Esophagus (tissue), 2 donors: ENCODE measurements at regions not wholly inside any gene's neighbourhood (a gene's known extent, or its start where the extent isn't known, plus 50 kb on each side); places are given as distances from the start of the nearest gene placed in this dataset.
"Not testable (repeated sequence)": the region's sequence is repeated elsewhere in the genome, so short reads cannot be mapped to it uniquely, and the experiment has no call there.

Experiments
- H3K27ac ChIP-seq, 2 donors: one replicate each; pipeline ENCODE4 v1.5.1; 2013; ENCODE audit warnings: low read depth in 2 of 2, mild to moderate bottlenecking in 2 of 2, inconsistent platforms in 1 of 2, low read length in 1 of 2, moderate library complexity in 1 of 2
- H3K27me3 ChIP-seq, 2 donors: one replicate each; pipeline ENCODE4 v1.6.1; 2013; ENCODE audit warnings: low read length in 2 of 2, control low read depth in 1 of 2, mild to moderate bottlenecking in 1 of 2; ENCODE audit not compliant: insufficient read depth in 2 of 2, control insufficient read depth in 1 of 2
- H3K36me3 ChIP-seq, 2 donors: one replicate each; pipeline ENCODE4 v1.6.1; 2013; ENCODE audit warnings: low read length in 1 of 2; ENCODE audit not compliant: control insufficient read depth in 2 of 2, insufficient read depth in 2 of 2
- H3K4me1 ChIP-seq, 2 donors: one replicate each; pipeline ENCODE4 v1.6.1; 2013; ENCODE audit warnings: low read length in 1 of 2; ENCODE audit not compliant: control insufficient read depth in 2 of 2, insufficient read depth in 2 of 2
- H3K4me3 ChIP-seq, 2 donors: one replicate each; pipeline ENCODE4 v1.5.1; 2013; ENCODE audit warnings: low read length in 2 of 2, mild to moderate bottlenecking in 2 of 2, low read depth in 1 of 2, moderate library complexity in 1 of 2
- H3K9me3 ChIP-seq, 2 donors: one replicate each; pipeline ENCODE4 v1.6.1; 2013; ENCODE audit warnings: mild to moderate bottlenecking in 2 of 2, low read depth in 1 of 2, low read length in 1 of 2, moderate library complexity in 1 of 2; ENCODE audit not compliant: control insufficient read depth in 2 of 2, insufficient read depth in 1 of 2
- WGBS, 2 donors: extraction: QIAGEN DNeasy Blood & Tissue Kit; methylation state at CpG; one replicate each; pipeline ENCODE4 v1.1.7; 2013; 5-methylcytosine and 5-hydroxymethylcytosine counted together
- donor health status: healthy with polysubstance abuse.
- donor health status: Bipolar disorder and iron deficiency.

GRCh38 chr4:74555843-74556242, 110.9 kb downstream of the AREG start:
- H3K4me3 ChIP-seq: no peak overlapping the region
- 89 to 90% methylated on average over 1 of the region's 1 CpG for WGBS, 2 donors
- no peaks in the 10 kb centered on the region for H3K4me1 ChIP-seq
- no peaks in the 10 kb centered on the region for H3K27me3 ChIP-seq
- H3K36me3 ChIP-seq: no peaks in the 10 kb centered on the region
- no peak overlapping the region for H3K27ac ChIP-seq
- H3K9me3 ChIP-seq: no peaks in the 10 kb centered on the region

- no peak overlapping the region for H3K4me3 ChIP-seq
- H3K36me3 ChIP-seq: no peaks in the 10 kb centered on the region
- H3K9me3 ChIP-seq: no peaks in the 10 kb centered on the region
- WGBS, 2 donors: 0 to 61% methylated on average over 1 of the region's 1 CpG
- no peak overlapping the region for H3K27ac ChIP-seq
- no peaks in the 10 kb centered on the region for H3K4me1 ChIP-seq
- no peaks in the 10 kb centered on the region for H3K27me3 ChIP-seq
Observed at GRCh38 chr4:74559853-74560252, 114.9 kb downstream of the AREG start.

- H3K4me3 ChIP-seq: no peak overlapping the region
- 92% methylated on average over 4 of the region's 4 CpGs for WGBS, 2 donors
- no peaks in the 10 kb centered on the region for H3K4me1 ChIP-seq
- H3K36me3 ChIP-seq: no peaks in the 10 kb centered on the region
- H3K27ac ChIP-seq: no peak overlapping the region
- no peaks in the 10 kb centered on the region for H3K9me3 ChIP-seq
- no peaks in the 10 kb centered on the region for H3K27me3 ChIP-seq
Observed at GRCh38 chr4:74567981-74568380, 123.0 kb downstream of the AREG start.

GRCh38 chr4:74570095-74570494, 125.2 kb downstream of the AREG start:
- H3K27ac ChIP-seq: no peak overlapping the region
- H3K9me3 ChIP-seq: no peaks in the 10 kb centered on the region
- WGBS, 2 donors: 43 to 62% methylated on average over 3 of the region's 3 CpGs
- no peaks in the 10 kb centered on the region for H3K36me3 ChIP-seq
- no peaks in the 10 kb centered on the region for H3K27me3 ChIP-seq
- H3K4me1 ChIP-seq: no peaks in the 10 kb centered on the region
- H3K4me3 ChIP-seq: no peak overlapping the region

- H3K27ac ChIP-seq: no peak overlapping the region
- no peaks in the 10 kb centered on the region for H3K4me1 ChIP-seq
- H3K9me3 ChIP-seq: no peaks in the 10 kb centered on the region
- no peak overlapping the region for H3K4me3 ChIP-seq
- H3K36me3 ChIP-seq: no peaks in the 10 kb centered on the region
- no peaks in the 10 kb centered on the region for H3K27me3 ChIP-seq
Observed at GRCh38 chr4:74578329-74578728, 133.4 kb downstream of the AREG start.

- not testable (repeated sequence) for H3K4me1 ChIP-seq, H3K36me3 ChIP-seq, H3K27ac ChIP-seq, H3K9me3 ChIP-seq, H3K27me3 ChIP-seq, H3K4me3 ChIP-seq
- WGBS, 2 donors: 90 to 93% methylated on average over 19 of the region's 19 CpGs
Observed at GRCh38 chr4:74578865-74579264, 133.9 kb downstream of the AREG start.

GRCh38 chr4:74583089-74583700, 138.3 kb downstream of the AREG start:
- no peaks in the 10 kb centered on the region for H3K27me3 ChIP-seq
- no peaks in the 10 kb centered on the region for H3K36me3 ChIP-seq
- 14 to 22% methylated on average over 1 of the region's 1 CpG for WGBS, 2 donors
- H3K4me1 ChIP-seq: peaks cover 2 to 3% of the 10 kb centered on the region in 2 donors
- no peaks in the 10 kb centered on the region for H3K9me3 ChIP-seq
- no peak overlapping the region for H3K4me3 ChIP-seq
- no peak overlapping the region for H3K27ac ChIP-seq

GRCh38 chr4:74583757-74584156, 138.8 kb downstream of the AREG start:
- Histone ChIP-seq H3K4me1 (peaks cover 2 to 3% of the 10 kb centered on the region in 2 donors), H3K36me3 (no peaks in the 10 kb centered on the region), H3K27ac (no peak overlapping the region), H3K27me3 (no peaks in the 10 kb centered on the region), H3K9me3 (no peaks in the 10 kb centered on the region), H3K4me3 (no peak overlapping the region)

- 85 to 93% methylated on average over 5 of the region's 5 CpGs for WGBS, 2 donors
- H3K36me3 ChIP-seq: no peaks in the 10 kb centered on the region
- no peak overlapping the region for H3K27ac ChIP-seq
- H3K9me3 ChIP-seq: no peaks in the 10 kb centered on the region
- no peaks in the 10 kb centered on the region for H3K27me3 ChIP-seq
- peaks cover 2 to 5% of the 10 kb centered on the region in 2 donors for H3K4me1 ChIP-seq
- no peak overlapping the region for H3K4me3 ChIP-seq
Observed at GRCh38 chr4:74588350-74588749, 143.4 kb downstream of the AREG start.

- no peaks in the 10 kb centered on the region for H3K36me3 ChIP-seq
- H3K27ac ChIP-seq: no peak overlapping the region
- peaks cover 0 to 2% of the 10 kb centered on the region in 2 donors for H3K4me1 ChIP-seq
- H3K9me3 ChIP-seq: no peaks in the 10 kb centered on the region
- no peak overlapping the region for H3K4me3 ChIP-seq
- H3K27me3 ChIP-seq: no peaks in the 10 kb centered on the region
Observed at GRCh38 chr4:74590476-74590875, 145.5 kb downstream of the AREG start.
